GM19397 (cell line): ENCODE measurements at regions not wholly inside any gene's neighbourhood (a gene's known extent, or its start where the extent isn't known, plus 50 kb on each side); places are given as distances from the start of the nearest gene placed in this dataset.
A peak's percentile ranks its signal among the peaks of the same experiment; 100 is the strongest.

ENCODE experiments used
- ATAC-seq: cut with Tn5 transposase; IDR thresholded peaks from one replicate; pipeline ENCODE4 v1.9.1; 2021; ENCODE audit warnings: mild to moderate bottlenecking, moderate library complexity; ENCODE audit not compliant: unreplicated experiment

GRCh38 chr21:27761623-27762022, 794.7 kb upstream of the ADAMTS5 start:
- ATAC-seq = no peak

GRCh38 chr21:27759820-27760219, 792.9 kb upstream of the ADAMTS5 start:
- no peak for ATAC-seq

- ATAC-seq = no peak
These were observed 792.3 kb upstream of the ADAMTS5 start for GRCh38 chr21:27759091-27759659.

- no peak for ATAC-seq
These were observed 789.3 kb upstream of the ADAMTS5 start for GRCh38 chr21:27756191-27756590.

- no peak for ATAC-seq
These were observed 777.2 kb upstream of the ADAMTS5 start for GRCh38 chr21:27743971-27744564.

- no peak for ATAC-seq
These were observed 774.8 kb upstream of the ADAMTS5 start for GRCh38 chr21:27741736-27742135.

- ATAC-seq = no peak
These were observed 773.2 kb upstream of the ADAMTS5 start for GRCh38 chr21:27740084-27740483.

GRCh38 chr21:27739187-27739586, 772.3 kb upstream of the ADAMTS5 start:
- no peak for ATAC-seq

GRCh38 chr21:27735699-27736098, 768.8 kb upstream of the ADAMTS5 start:
- ATAC-seq = no peak

GRCh38 chr21:27734146-27734545, 767.3 kb upstream of the ADAMTS5 start:
- no peak for ATAC-seq

- ATAC-seq = no peak
These were observed 759.0 kb upstream of the ADAMTS5 start for GRCh38 chr21:27725916-27726315.

GRCh38 chr21:27722095-27722494, 755.2 kb upstream of the ADAMTS5 start:
- no peak for ATAC-seq

GRCh38 chr21:27721675-27722074, 754.8 kb upstream of the ADAMTS5 start:
- ATAC-seq = no peak

- ATAC-seq = no peak
These were observed 752.3 kb upstream of the ADAMTS5 start for GRCh38 chr21:27719226-27719625.

GRCh38 chr21:27715131-27715530, 748.2 kb upstream of the ADAMTS5 start:
- no peak for ATAC-seq

- no peak for ATAC-seq
These were observed 746.5 kb upstream of the ADAMTS5 start for GRCh38 chr21:27713154-27714109.

- ATAC-seq = no peak
These were observed 737.8 kb upstream of the ADAMTS5 start for GRCh38 chr21:27704567-27705166.

GRCh38 chr21:27703791-27704190, 736.9 kb upstream of the ADAMTS5 start:
- no peak for ATAC-seq

- ATAC-seq = peak; percentile 61
These were observed 734.2 kb upstream of the ADAMTS5 start for GRCh38 chr21:27700974-27701614.

GRCh38 chr21:27695246-27695645, 728.4 kb upstream of the ADAMTS5 start:
- ATAC-seq = no peak

GRCh38 chr21:27694667-27695066, 727.8 kb upstream of the ADAMTS5 start:
- ATAC-seq = no peak
